ENCODE measurements at regions not wholly inside any gene's neighbourhood (a gene's known extent, or its start where the extent isn't known, plus 50 kb on each side); places are given as distances from the start of the nearest gene placed in this dataset.
"Not testable (repeated sequence)": the region's sequence is repeated elsewhere in the genome, so short reads cannot be mapped to it uniquely, and the experiment has no call there.

DNA sequence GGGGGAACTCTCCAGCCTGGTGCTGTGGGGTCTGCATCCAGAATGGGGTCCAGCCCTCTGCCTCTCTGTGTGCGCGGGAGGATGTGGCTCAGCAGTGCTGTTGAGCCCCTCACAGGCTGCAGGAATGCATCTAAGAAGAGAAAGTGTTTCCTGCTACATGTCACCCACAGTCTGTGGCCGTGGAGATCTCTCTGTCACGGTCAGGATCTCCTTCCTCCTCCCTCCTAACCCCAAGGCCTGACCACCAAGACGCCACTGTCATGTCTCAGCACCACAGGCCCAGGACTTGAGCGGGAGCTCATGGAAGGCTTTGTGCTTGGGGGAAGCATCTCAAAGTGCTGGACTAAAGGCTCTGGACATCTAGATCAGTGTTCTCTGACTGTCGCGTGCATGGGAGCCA is 90.1 kb downstream of the SREK1 start:
- no peak for DNase-seq
- intact Hi-C loops (cut with DNase I): no loop called here

DNA sequence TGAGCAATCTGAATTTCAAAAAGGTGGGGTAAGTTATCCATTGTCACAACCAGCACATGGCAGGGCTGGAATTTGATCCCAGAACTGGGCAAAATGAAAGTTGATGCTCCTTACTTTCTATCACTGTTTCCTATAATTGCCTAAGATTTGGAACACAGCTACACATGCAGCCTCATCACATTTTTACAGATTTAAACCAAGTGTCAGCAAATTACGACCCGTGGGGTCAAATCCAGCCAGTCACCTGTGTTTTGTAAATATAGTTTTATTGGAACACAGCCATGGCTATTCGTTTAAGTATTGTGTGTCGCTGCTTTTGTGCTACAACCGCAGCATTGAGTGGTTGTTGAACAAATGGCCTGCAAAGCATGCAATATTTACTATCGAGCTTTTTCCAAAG is 94.3 kb downstream of the SREK1 start:
- intact Hi-C loops (cut with DNase I): no loop called here
- DNase-seq: no peak

DNA sequence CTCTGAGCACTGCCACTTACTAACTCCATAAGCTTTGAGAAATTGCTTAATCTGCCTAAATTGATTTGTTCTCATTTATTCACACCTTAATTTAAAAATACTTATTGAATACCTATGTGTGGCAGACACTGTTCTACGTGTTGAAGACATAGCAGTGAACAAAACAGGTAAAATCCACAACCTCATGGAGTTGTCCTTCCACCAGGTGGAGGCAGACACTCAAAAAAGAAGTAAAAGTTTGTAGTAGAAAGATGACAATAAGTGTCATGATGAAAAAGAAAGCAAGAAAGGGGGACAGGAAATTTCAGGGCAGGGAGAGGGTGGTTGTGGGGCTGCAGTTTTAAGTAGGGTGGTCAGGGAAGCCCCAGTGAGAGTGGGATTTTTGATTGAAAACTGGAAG is 94.9 kb downstream of the SREK1 start:
- DNase-seq: no peak
- intact Hi-C loops (cut with DNase I): no loop called here

DNA sequence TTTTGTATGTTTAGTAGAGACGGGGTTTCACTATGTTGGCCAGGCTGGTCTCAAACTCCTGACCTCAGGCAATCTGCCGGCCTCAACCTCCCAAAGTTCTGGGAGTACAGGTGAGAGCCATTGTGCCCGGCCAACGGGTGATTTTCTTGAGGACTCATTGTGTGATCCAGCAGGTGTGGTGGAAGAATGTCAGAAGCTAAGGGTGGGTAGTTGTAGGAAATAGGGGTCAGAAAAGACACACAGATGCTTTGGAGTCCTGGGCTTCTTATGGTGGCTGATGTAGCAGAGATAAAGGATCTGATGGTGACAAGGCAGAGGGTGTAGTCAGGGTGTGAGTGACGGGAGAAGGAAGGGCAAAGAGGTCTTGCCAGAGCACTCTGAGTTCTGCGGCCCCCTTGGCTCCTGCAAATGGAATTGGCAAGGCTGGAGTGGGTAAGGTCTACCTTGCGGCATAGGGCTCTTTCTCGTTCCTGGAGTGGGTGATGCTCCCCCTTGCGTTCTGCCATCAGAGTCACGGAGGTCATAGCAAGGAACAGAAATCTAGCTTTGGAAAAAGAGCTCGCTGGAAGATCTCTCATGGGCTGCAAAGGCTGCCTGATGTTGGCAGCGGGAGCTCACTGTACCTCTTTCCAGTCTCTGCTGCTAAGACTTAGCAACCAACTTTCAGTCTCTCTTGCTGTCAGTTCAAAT is 97.2 kb downstream of the SREK1 start:
- intact Hi-C loops (cut with DNase I): no loop called here

DNA sequence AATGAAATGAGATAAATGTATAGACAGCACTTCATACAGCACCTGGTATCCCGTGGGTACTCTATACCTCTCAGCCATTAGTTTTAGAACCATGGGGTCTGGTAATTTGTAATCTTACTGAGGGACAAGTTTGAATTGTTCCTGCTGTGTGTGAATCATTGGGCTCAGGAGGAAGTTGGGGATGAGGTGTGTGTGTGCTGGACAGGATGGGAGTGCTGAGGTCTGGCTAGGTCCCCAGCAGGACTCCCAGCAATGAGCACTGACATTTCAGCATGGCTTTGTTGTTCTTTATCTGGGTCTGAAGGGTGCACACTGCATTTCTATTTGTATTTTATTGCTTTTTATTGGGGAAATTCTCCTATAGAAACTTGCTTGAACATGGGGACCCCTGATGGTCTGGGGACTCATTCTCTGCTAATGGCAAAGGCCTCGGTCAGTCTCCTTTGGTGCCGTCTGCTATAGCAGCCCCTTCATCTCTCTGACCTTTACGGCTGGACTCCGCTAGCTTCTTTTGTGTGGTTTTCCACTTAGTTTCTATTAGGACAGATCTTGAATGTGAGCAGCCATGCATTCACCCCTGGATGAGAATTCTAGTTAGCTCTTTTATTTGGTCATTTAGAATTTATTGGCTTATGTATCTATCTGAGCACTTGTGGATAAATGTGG is 98.1 kb downstream of the SREK1 start:
- no peak for DNase-seq
- intact Hi-C loops (cut with DNase I): no loop called here

More for the DNA sequence above, 97.2 kb downstream of the SREK1 start:
- no peak for DNase-seq

DNA sequence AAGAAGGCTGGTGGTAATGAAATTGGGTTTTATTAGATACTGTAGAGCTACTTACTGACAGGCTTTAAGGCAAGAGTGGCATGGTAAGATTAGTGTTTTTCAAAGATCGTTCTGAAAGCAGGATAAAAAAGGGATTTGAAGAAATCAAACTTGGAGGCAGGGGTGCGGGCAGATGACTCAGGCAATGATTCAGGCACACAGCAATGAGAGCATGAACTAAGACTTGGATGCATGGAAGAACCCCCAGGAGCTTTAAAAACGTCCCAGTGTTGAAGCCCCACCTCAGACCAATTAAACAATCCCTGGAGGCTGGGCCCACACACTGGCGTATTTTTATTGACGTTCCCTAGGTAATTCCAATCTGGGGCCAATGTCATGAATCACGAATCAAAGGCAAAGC is 102.5 kb downstream of the SREK1 start:
- intact Hi-C loops (cut with DNase I): no loop called here
- DNase-seq: no peak

DNA sequence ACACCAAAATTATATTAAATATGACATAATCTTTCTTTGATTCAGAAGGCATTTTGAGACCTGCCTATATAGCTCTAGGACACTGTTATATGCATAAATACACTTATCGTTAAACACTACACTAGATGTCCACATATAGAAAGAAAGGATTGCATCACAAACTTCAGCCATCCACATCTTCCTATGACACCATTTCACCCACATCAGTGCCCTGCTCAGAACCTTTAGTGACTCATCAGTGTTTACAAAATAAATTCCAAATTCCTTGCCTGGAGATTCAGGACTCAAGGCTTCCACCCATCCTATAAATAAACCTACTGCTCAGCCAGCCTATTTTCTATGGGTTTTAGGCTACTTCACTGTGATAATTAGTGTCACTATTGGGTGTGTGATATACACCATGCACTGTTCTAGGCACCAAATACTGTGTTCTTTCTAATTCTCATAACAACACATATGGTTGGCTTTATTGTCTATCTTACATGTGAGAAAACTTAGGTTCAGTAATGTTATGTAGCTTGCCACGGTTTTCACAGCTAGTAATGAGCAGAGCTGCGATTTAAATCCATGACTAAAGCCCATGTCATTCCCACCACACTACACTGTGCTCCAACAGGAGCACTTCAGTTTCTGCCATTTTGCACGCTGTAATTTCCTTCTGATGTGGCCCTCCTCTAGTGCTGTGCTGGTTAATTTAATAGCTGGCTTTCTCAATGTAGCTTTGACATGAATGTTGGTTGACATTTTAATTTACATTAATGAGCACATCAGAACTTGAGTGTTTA is 103.3 kb downstream of the SREK1 start:
- intact Hi-C loops (cut with DNase I): no loop called here
- DNase-seq: no peak

DNA sequence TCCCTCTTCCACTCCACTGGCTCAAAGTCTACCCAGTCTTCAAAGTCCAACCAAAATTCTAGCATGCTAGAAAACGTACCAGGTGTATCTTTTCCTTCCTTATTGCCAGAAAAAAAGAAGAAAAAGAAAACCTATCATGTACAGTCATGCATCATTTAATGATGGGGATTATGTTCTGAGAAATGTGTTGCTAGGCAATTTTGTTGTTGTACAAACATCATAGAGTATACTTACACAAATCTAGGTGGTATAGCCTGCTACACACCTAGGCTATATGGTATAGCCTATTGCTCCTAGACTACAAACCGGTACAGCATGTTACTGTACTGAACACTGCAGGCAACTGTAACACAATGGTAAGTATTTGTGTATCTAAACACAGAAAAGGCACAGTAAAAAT is 104.8 kb downstream of the SREK1 start:
- intact Hi-C loops (cut with DNase I): no loop called here
- DNase-seq: no peak

DNA sequence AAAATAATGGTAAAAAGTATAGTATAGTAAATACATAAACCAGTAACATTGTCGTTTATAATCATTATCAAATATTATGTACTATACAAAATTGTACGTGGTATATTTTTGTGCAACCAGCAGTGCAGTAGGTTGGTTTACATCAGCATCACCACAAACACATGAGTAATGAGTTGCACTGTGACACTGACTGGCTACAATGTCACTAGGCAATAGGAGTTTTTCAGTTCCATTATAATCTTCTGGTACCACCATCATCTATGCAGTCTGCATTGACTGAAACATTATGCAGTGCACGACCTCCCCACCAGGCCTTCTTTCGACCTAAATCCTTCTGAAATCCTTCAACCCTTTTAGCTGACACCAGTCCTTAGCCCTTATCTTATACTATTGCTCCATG is 105.8 kb downstream of the SREK1 start:
- no peak for DNase-seq
- intact Hi-C loops (cut with DNase I): no loop called here

DNA sequence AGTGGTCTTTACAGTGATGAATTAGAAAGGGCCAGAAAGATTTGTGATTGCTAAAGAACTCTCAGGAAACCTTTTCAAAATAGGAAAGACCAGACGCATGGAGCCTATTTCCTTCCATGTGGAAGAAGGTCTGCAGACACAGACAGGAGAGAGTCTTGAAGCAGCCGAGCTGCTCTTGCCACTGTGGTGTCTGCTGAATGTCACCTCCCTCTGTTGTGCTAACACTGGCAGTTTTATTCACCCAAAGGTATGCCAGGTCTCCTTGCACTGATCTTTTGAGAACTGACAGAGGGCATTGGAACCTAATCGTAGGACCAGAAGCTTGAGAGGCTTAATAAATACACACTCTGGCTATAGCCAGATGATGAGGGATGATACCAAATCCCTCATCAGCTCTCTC is 108.7 kb downstream of the SREK1 start:
- DNase-seq: no peak
- intact Hi-C loops (cut with DNase I): no loop called here

DNA sequence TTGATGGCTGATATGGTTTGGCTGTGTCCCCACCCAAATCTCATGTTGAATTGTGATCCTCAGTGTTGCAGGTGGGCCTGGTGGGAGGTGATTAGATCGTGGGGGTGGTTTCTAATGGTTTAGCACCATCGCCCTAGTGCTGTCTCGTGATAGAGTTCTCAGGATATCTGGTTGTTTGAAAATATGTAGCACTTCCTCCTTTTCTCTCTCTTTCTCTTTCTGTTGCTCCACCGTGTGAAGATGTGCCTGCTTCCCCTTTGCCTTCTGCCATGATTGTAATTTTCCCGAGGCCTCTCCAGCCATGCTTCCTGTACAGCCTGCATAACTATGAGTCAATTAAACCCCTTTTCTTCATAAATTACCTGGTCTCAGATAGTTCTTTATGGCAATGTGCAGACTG is 111.6 kb downstream of the SREK1 start:
- DNase-seq: no peak
- intact Hi-C loops (cut with DNase I): no loop called here

DNA sequence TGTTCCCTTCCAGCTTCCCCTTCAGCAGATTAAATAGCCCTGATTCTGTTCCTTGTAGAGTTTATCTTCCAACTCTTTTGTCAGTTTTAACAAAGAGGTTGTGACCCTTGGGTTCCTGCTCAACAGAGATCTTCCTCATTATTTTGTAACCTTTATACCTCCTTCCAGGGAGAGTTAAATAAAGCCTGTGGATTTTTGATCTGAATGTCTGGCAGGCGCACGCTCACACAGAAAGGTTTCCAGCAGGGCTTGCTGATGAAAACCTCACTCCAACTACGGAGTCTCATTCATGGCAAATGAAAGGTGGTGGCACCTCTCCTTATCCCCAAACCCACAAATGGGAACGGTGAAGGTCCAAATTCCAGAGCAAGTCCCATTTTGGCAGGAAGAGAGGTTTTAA is 129.0 kb downstream of the SREK1 start:
- intact Hi-C loops (cut with DNase I): no loop called here
- no peak for DNase-seq

DNA sequence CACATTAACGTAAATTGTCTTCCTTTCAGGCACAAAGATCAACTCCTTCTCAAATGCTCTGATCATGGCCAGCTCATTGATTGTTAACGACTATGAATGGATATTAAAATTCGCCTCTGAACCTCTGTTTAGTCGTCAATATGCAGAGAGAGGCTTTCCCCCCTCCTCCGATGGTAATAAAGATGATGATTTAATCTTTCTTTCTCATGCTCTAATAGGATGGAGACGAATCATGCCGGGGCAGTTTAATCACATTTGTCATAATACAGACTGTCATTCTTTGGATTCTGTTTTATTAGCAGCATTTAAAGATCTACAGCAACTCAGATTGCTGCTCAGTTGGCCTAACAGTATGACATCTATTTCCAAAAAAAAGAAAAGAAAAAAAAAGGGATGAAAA is 132.9 kb downstream of the SREK1 start:
- intact Hi-C loops (cut with DNase I): no loop called here

DNA sequence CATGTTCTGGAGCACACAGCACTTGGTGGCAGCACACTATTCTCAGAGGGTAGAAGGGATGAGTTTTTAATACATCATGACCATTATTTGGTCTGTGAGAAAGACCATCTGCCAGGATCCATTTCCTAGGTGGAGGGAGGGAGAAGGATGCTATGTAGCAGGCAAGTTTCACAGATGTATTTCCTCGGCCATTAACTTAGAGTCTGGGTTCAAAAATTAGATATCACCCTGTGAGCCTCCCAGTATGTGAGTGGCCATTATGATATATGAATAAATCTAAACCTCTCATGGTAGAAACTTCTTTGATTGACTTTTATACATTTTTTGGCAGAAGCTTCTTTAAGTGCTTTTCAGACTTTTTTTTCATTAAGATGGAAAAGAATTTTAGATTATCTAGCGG is 133.9 kb downstream of the SREK1 start:
- no peak for DNase-seq
- intact Hi-C loops (cut with DNase I): no loop called here

More for the DNA sequence above, 132.9 kb downstream of the SREK1 start:
- DNase-seq: no peak

DNA sequence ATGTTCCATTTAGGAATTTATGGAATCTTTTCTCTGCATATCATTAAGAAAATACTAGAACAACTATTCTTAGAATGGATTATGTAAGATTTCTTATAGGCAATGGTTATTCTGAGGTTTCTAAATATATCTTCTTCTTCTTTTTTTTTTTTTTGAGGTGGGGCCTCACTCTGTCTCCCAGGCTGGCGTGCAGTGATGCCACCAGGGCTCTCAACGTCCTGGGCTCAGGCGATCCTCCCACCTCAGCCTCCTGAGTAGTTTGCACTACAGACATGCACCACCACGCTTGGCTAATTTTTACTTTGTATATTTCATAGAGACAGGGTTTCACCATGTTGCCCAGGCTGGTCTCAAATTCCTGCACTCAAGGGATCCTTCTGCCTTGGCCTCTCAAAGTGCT is 137.2 kb downstream of the SREK1 start:
- intact Hi-C loops (cut with DNase I): no loop called here
- no peak for DNase-seq

DNA sequence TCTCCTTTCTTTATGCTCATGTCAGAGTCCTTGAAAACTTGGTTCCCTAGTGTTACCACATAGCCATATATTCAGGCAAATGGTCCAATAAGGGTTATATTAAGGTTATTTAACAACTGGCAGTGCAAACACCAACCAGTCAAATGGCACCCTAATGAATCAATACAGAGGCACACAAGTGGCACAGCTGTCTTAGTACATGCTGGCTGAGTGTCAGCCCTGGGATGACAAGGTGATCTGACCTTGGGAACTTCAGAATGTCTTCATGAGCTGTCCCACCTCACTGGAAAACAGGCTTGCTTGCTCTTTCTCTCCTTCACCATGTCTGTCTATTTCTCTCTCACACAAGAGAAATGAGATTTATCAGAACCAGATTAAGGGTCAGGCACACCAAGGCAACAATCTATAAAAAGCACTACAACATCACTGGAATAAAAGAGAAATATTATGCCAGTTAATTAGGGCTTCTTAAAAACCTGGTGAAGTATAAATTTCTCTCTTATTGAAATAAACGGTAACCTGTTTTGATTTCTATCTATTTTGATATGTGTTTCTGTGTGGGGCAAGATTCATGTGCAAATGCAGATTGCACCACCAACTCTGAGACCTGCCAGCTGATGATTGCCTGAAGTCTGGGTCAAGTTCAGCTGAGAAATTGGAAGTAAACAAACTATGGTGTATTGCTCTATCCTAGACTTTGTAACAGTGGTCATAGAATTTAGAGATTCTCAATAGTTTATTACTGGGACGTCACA is 140.7 kb downstream of the SREK1 start:
- DNase-seq: no peak
- intact Hi-C loops (cut with DNase I): no loop called here

DNA sequence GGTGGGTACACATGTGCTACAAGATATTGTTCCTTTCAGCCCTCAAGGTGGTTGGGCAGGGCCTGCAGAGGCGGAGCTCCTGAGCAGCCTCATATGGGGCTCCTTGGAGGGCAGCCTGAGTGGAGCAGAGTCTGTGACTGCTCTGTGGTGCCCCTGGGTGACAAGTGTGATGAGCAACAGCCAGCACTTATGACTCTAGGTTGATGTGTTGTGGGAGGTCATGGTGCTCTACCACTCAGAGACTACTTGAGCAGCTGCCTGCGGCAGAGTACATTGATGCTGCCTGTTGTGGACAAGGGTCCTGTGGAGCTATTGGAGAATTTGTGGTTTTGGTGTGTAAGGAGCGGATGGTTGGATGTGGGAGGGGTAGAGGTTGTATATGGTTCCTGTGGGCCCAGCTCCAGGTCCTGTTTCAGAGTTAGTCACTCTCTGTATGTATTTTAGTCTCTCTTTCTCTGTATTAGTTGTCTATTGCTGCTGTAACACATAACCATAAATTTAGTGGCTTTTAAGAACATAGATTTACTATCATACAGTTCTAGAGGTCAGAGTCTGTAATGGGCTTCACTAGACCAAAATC is 141.3 kb downstream of the SREK1 start:
- intact Hi-C loops (cut with DNase I): no loop called here
- no peak for DNase-seq

DNA sequence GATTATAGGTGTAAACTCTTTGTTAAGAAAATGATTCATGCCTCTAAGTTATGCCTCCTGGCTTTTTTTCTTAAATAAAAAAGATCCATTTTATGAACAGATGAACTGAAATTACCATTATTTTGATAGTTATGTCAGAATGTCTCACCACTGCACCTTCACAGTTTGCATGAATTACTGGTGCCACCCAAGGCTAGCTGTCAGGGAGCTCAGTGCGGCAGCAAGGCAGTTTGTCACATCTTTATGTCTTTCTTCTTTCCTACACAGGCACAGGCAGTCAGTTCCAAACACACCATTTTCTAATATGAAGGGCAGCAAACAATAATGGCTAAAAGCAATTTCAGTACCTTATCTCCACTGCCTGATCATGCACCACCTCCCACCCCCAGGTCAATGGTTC is 147.7 kb downstream of the SREK1 start:
- intact Hi-C loops (cut with DNase I): no loop called here
- DNase-seq: peak in 30 of 42 donors; percentile 11 to 80 (median 44)

DNA sequence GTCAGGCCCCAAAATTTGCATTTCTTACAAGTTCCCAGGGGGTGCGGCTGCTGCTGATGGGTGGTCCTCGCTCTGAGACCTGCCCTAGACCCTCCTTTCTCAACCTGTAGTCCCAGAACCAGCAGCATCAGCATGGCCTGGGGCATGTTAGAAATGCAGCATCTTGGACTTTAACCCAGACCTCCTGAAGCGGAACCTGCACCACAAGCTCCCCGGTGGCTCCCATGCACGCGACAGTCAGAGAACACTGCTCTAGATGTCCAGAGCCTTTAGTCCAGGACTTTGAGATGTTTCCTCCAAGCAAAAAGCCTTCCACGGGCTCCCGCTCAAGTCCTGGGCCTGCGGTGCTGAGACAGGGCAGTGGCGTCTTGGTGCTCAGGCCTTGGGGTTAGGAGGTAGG is 149.8 kb downstream of the SREK1 start:
- DNase-seq; intact Hi-C loops (cut with DNase I): not testable (repeated sequence)
